CD4-positive, alpha-beta T cell treated with Interleukin-1 beta for 1 hour (primary cell): ENCODE measurements at regions not wholly inside any gene's neighbourhood (a gene's known extent, or its start where the extent isn't known, plus 50 kb on each side); places are given as distances from the start of the nearest gene placed in this dataset.

Source experiments
- DNase-seq, 2 donors: peaks; one replicate each; pipeline ENCODE4 v3.0.0-alpha.2; 2020 to 2022

DNA sequence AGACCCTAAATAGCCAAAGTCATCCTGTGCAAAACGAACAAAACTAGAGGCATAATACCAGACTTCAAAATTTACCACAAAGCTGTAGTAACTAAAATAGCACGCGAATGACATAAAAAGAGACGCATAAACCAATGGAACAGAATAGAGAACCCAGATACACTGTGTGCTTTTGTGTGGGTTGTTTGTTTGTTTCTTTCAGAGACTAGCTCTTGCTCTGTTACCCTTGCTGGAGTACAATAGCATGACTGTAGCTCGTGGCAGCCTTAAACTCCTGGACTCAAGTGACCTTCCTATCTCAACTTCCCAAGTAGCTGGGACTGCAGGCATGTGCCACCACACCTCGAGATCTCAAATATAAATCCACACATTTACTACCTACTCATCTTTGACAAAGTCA is 1314.6 kb upstream of the GBE1 start:
- DNase-seq: no peak

DNA sequence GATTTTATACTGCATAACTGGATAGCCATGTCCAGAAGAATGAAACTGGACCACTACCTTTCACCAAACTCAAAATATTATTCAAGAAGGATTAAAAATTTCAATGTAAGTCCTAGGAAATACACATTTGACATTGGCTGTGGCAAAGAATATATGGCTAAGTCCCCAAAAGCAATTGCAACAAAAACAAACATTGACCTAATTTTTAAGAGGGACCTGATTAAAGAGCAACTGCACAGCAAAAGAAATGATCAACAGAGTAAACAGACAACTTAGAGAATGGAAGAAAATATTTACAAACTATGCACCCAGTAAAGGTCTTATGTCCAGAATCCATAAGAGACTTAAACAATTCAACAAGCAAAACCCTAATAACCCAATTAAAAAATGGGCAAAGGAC is 1313.0 kb upstream of the GBE1 start:
- DNase-seq: no peak

DNA sequence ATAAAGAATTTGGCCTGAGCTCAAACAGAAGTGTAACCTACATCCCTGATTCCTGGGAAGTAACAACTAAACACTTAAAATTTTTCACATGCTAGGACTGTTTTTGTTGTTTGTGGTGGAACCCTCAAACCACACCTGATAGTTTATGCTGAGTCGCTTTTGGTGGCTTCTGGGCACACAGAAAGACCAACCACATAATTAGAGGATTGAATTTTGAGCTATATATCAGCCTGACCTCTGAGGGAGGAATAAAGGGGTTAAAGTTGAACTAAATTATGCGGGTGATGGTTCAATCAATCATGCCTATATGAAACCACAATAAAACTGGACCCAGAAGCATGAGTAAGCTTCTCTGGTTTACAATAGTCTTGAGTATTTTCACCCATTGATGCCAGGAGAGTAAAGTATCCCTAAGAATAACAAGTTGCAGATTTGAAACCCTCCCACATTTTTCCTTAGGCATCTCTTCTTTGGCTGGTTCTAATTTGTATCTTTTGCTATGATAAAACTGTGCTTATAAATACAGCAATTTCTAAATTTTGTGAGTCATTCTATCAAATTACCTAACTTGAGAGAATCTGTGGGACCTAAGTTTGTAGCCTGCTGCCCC is 1304.5 kb upstream of the GBE1 start:
- DNase-seq: no peak

DNA sequence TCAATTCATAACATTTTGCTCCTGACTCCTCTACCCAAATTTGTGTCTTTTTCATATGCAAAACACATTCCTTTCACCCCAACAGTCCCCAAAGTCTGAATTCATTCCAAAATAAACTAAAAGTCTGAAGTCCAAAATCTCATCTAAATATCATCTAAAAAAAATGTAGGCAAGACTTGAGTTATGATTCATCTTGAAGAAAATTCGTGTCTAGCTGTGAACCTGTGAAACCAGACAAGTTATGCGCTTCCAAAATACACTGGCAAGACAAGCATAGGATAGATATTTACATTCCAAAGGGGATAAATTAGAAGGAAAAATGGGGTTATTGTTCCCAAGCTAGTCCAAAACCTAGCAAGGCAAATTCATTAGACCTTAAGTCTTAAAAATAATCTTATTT is 1302.0 kb upstream of the GBE1 start:
- DNase-seq: no peak

DNA sequence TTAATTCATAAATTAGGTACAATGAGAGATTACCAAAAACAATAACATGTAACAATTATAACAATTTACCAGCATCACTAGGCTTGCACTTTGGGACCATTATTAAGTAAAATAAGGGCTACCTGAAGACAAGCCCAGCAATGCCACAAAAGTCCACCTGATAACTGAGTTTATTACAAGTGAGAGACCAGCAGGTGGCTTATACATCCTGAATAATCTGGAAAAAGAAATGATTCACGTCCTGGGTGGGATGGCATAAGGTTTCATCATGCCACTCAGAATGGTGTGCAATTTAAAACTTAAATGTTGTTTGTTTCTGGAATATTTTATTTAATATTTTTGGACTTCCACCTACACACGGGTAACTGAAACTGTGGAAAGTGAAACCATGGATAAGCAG is 1287.1 kb upstream of the GBE1 start:
- DNase-seq: no peak

DNA sequence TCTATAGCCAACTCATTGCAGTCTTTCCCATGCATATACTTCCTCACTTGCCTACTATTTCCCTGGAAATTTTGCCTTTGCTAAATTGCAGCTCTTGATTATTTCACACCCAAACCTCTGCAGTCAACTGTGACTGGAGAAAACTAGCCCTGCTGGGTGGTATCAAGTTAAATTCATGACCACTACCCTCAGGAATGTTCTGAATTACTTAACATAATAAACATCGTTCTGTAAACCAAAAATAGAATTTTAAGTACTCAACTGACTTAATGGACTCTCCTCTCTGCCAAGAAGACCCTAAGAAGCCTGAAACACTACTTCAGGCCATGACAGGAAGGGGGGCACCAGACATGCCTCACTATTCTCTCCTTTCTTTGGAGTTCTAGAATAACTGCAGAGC is 1278.0 kb upstream of the GBE1 start:
- no peak for DNase-seq

DNA sequence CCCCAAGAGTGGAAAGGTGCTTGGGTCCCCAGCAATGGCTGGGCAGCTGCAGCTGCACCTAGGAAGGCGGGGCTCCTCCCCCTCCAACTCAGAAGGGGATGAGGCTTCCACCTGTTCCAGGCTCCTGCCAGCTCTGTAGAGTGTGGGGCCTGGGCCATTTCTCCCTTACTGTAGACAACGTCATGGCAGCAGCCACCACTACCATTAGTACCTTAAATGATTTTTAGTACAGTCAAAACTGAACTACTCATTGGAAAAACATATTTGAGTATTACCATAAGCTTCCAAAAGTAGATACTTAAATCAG is 1274.2 kb upstream of the GBE1 start:
- no peak for DNase-seq

DNA sequence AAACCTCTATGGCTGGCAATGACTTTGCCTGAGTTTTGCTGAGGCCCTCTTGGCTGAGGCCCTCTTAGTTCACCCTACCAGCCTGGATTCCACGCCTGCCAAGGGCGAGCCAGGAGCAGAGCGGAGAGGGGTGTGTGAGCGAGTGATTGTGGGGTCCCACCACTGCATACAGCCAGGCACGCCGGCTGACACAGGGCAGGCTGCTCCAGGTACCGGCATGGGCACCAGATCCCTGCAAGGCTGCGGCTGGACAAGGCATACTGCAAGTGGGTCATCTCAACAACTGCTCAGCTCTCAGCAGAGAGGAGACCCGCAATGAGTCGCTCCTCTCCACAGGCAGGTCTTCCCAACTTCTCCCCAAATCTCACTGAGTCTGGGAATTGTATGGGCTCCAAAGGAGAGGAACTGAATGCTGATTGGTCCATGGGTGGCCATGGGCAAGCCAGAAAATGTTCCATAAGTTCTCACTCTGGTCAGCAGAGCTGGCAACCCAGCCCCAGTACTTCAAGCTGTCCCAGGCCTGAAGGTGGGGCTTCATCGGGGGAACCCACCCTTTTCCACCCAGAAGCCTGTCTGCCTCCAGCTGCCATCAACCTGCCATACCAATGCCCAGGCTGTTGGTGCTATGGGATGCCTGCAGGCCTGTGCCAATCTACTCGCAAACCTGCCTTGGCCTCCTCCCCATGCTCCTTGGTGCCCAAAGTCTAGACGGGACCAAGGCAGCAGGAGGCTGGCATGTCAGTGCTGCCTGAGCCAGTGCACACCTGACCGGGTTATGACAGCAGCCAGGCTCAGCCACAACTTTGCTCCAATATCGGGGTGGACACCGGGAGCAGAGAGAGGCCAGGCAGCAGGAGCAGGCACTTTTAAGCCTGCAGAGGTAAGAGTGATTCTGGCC is 1273.6 kb upstream of the GBE1 start:
- DNase-seq: no peak

DNA sequence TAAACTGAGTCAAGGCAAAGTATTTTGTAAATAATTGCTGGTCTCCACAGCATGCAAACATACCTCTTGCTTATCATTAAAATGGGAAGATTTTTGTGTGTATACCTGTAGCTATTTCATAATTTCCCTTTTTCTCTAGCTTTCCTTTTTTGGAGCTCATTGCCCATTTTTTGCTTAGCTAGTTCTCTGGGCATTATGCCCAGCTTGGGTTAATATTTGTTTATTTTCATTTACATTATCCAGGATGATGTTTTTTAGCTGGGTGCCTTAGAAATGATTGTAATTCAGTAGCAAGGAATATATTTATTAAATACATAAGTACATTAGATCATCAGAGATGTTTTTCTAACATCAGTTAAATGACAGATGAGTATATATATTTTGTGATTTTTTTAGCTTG is 1271.7 kb upstream of the GBE1 start:
- no peak for DNase-seq

DNA sequence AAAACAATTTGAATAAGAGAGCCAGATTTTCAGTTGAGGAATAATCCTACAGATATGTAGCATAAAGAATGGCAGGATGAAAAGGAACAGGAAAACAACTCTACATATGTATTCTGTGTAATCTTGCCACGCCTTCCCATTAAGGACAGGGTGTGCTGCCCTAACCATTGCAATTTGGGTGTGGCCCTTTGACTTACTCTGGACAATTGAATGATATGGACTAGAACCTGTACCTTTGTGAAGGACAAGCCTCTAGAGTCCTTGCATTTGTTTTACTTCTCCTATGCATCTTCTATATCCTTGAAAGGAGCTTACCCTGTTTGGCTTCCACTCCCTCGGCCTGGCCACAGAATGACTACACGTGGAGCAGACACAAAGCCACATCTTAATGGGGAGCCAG is 1261.6 kb upstream of the GBE1 start:
- no peak for DNase-seq

DNA sequence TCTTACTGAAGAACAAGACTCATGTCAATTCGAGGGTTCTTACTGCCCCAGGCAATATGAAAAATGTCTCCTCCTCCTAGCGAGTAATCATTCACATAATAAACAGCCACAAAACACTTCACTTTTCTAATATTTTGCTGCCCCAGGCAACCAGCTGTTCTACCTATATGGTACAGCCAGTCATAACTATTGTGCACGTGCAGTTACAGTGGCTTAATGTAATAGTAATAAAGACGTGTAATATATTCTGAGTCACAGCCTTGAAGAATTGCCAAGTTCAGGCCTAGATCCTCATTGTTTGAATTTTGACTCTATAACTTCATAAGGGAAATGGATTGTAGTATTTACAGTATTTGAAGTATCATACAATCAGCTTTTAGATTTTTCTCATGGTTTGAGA is 1250.0 kb upstream of the GBE1 start:
- DNase-seq: no peak

DNA sequence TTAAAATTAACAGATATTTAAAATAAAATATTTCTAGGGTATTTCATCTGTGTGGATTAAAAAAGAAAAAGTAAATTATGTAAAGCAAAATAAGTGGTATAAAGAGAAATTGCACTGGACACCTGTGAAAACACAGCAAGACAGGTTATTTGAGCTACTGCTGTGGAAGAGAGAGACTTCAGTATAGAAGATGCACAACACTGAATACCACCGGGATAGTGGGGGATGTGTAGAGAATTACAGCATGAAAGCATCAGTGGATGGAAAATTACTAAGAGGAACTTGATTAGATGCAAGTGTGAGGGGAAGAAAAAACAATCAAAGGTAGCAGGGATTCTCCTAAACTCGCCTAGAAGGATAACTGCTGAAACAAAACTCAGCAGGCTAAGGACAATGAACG is 1242.5 kb upstream of the GBE1 start:
- no peak for DNase-seq

DNA sequence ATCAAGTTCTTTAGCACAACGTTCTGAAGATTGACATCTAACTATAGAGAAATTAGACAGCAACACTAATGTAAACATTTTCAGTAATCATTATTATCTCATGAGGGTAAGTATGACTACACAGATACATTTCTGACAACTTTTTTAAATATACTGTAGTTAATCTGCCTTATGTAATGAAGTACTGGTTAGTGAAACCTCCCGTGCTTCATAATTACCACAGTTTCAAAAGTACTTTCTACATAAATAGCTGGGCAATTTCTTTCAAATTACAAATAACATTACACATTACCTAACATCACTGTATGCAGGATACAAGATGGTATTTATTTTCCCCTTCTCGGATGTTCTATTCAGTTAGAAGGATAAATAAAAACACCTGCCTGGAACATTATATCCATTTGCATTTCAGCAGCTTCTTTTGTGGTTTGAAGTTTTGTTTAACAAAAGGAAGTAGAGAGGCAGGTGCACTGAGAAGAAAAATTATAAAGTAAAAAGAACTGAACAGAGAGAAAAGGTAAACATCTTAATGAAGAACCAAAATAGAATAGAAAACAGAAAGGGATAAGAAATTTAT is 1241.5 kb upstream of the GBE1 start:
- DNase-seq: no peak

DNA sequence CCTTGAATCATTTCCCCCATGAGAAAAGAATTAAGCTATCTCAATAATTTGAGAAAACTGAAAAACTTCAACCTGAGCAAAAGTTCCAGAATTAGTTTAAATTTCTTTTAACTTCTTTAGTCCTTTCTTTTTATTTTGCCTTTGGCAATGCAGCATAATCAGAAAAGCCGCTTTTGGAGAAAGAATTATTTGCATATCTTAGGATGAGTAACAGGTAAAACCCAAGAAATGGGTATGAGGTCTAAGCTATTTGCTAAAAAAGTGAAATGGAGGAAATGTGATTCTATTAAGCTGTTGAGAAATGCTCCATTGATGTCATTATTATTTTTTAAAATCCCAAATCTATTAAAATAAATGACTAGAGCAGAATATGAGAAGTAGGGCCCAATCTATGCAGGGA is 1238.3 kb upstream of the GBE1 start:
- DNase-seq: no peak

DNA sequence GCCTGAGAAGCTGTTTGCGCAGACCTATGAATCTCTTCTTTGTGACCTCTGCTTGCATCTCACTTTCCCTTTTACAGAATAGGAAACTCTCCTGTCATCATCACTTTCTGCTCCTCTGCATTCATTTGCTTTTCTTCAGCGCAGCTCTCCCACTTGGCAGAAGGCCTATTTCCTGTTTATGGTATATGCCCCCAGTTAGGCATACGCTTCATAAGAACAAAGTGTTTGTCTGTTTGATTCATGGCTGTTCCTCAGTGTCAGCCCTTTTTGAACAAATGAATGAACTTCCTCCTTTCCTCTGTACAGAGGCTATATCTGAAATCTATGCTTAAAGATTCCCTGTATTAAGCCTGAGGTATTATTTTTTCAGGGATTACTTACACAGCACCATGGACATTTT is 1216.9 kb upstream of the GBE1 start:
- no peak for DNase-seq

DNA sequence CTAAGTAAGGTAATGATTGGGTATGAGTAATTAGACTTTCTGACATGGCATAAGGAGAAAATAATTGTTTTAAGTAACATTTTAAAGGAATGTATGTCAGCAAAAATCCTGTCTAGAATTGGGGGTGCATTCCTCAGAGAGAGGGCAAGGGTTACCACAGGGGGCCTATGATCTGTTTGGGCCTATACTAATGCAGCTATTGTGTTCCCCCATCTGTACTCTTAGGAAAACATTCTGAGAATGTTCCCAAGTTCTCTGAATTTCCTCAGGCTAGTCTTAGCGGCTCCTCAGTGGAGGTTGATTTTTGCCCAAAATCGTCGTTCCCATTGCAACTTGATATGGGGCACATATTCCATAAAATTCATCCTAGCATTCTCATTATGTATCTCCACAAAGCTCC is 1216.4 kb upstream of the GBE1 start:
- no peak for DNase-seq

DNA sequence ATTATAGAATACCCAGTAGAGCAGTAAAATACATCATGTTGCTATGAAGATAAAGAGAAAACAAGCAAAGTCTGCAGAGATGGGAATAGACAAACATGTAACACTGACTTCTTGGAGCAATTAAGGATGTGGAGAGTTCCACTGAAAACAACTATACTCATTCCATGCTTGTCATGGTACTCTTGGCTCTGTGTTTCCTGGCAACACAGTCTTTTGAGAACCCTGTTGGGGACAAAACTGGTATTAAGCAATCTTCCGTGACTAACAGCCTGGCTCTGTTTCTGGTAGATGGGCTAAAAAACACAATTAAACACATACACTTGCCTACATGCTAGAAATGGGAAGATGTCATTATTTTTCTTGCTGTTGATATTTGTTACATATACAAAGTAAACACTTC is 1212.3 kb upstream of the GBE1 start:
- no peak for DNase-seq

DNA sequence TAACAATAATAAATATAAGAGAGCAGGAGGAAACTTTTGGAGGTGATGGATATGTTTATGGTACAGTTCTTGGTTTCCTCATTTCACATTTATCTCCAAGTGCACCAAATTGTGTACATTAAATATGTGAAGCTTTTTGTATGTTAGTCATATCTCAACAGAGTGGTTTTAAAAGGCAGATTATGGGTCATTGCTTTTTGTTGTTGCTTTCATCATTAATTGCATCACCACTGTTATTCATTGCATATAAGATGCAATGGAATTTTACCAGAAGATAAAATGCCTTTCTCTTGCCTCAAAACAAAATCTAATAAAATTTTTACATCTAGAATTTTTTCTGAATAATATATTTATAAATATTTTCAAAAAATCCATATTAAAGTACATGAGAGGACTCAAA is 1198.9 kb upstream of the GBE1 start:
- DNase-seq: no peak

DNA sequence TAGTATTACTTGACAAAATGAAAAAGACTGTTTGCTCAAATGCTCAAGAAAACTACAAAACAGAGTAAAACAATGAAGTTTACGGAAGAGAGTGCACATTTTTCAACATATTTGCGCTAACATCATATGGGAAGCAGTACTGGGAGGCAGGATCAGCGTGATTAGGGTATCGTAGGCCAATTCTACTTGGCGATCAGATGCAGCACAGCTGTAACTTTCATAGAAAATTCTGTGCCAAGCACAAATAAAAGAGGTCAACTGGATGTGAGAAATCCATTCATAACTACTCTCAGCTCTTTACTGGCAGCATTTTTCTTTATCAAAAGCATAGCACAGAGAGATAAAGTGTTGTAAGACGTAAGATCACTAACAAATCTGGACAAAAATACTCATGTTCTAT is 1196.3 kb upstream of the GBE1 start:
- DNase-seq: no peak

DNA sequence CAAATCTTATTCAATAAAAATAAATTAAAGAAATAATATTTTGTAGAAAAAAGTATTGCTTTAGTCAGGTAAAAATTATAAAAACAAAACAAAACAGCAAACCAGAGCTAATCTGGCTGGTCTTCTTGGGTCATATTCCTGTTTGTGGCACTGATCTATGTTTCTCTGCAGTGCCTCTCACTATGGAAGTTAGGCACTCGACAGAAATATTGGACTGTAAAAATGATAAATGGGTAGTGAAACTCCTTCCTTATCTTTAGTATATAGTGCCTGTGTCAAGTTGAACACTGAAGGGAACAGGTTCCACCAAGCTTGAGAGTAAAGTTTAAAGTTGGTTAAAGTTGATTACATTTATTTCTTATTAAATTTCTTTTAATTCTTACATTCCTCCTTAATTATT is 1195.6 kb upstream of the GBE1 start:
- DNase-seq: no peak

DNA sequence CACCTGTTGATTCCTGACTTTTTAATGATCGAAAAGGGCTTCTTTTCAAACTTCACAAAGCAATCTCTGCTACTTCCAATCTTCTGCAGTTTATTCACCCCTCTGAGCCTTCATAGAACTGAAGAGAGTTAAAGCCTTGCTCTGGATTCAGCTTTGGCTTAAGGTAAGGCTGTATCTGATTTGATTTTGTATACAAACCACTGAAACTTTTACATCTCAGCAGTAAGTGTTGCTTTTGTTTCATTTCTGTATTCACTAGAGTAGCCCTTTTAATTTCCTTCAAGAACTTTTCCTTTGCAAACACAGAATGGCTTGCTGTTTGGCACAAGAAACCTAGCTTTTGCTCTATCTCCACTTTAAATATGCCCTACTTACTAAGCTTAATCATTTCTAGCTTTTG is 1193.0 kb upstream of the GBE1 start:
- DNase-seq: no peak

DNA sequence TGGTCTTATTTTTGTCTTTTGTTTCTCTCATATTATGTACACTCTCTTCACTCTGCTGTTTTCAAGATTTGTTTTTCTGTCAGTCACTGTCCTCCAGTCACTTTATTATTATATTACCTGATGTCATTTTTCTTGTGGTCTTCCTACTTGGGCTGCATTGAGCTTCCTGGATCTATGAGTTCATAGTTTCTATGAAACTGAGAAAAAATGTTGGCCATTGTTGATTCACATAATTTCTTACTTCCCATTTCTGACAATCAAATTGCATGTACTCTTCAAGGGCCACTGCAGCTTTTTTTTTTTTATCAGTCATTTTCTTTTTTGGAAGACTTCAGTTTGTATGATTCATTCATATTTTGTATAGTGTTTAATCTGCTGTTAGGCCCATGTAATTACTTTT is 1180.6 kb upstream of the GBE1 start:
- DNase-seq: no peak

DNA sequence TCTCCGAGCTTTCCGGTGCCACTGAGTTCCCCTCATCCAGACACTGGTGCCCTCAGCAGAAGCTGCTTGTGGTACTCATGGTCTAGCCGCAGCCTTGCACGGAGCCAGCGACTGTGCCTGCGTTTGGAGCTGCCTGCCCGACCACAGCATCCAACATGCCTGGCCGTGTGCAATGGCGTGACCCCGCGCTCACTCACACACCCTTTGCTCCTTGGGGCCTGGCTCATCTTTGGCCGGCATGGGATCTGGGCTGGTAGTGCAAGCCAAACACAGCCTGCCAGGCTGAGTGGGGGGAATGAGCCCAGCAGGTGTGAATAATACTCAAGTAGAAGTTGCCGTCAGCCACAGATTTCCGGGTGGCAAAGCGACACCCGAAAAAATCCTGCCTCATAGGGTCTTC is 1178.7 kb upstream of the GBE1 start:
- DNase-seq: no peak

DNA sequence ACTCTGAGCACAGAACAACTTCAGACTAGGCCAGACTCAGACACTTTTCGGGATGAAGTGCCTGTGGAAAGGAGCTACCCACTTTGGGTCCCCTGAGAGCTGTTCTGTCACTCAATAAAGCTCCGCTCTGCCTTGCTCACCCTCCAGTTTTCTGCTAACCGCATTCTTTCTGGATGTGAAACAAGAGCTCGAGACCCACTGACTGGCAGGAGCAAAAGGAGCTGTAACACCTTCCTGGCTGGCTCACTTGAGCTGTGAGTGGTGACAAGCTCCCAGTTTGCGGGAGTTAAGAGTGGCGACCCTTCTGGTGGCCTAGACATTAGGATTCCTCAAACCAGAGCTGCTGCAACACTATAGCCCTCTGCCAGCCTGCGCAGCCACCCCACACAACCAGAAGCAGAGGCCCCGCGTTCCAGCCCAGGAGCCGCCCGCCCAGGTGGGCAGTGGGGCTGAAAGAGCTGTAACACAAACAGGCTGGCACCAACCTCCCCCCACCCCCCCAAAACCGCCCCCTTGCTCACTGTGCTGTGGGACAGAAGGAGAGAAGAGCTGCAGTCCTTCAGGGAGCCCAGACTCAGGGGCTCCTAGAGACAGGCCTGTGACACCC is 1178.1 kb upstream of the GBE1 start:
- DNase-seq: no peak
